ENCODE measurements at regions not wholly inside any gene's neighbourhood (a gene's known extent, or its start where the extent isn't known, plus 50 kb on each side); places are given as distances from the start of the nearest gene placed in this dataset.
"Not testable (repeated sequence)": the region's sequence is repeated elsewhere in the genome, so short reads cannot be mapped to it uniquely, and the experiment has no call there.

- no peak for DNase-seq
Observed at GRCh38 chr4:138656990-138657389, 358.6 kb upstream of the NOCT start.

GRCh38 chr4:138655985-138656384 lies 359.6 kb upstream of the NOCT start:
- no peak for DNase-seq

- DNase-seq: no peak
Observed at GRCh38 chr4:138655286-138655685, 360.3 kb upstream of the NOCT start.

GRCh38 chr4:138650929-138651448 lies 364.6 kb upstream of the NOCT start:
- no peak for DNase-seq

GRCh38 chr4:138650495-138650894 lies 365.1 kb upstream of the NOCT start:
- DNase-seq: no peak

- DNase-seq: no peak
Observed at GRCh38 chr4:138647433-138647832, 368.1 kb upstream of the NOCT start.

- no peak for DNase-seq
Observed at GRCh38 chr4:138646383-138646782, 369.2 kb upstream of the NOCT start.

GRCh38 chr4:138645289-138645688 lies 370.3 kb upstream of the NOCT start:
- DNase-seq: no peak

- no peak for DNase-seq
Observed at GRCh38 chr4:138644322-138644721, 371.3 kb upstream of the NOCT start.

- DNase-seq: no peak
Observed at GRCh38 chr4:138643827-138644226, 371.8 kb upstream of the NOCT start.

- DNase-seq: no peak
Observed at GRCh38 chr4:138639018-138639741, 376.4 kb upstream of the NOCT start.

GRCh38 chr4:138636781-138637180 lies 378.8 kb upstream of the NOCT start:
- no peak for DNase-seq

GRCh38 chr4:138634915-138635314 lies 380.7 kb upstream of the NOCT start:
- no peak for DNase-seq

GRCh38 chr4:138633580-138633904 lies 382.0 kb upstream of the NOCT start:
- DNase-seq: no peak

- DNase-seq: no peak
Observed at GRCh38 chr4:138632856-138633579, 382.6 kb upstream of the NOCT start.

- DNase-seq: no peak
Observed at GRCh38 chr4:138630666-138631065, 384.9 kb upstream of the NOCT start.

GRCh38 chr4:138629669-138630068 lies 385.9 kb upstream of the NOCT start:
- no peak for DNase-seq

- no peak for DNase-seq
Observed at GRCh38 chr4:138627096-138627495, 384.9 kb upstream of the SLC7A11 start.

GRCh38 chr4:138622362-138622761 lies 380.2 kb upstream of the SLC7A11 start:
- not testable (repeated sequence) for DNase-seq

GRCh38 chr4:138616775-138617174 lies 374.6 kb upstream of the SLC7A11 start:
- DNase-seq: no peak

- no peak for DNase-seq
Observed at GRCh38 chr4:138614398-138615142, 372.4 kb upstream of the SLC7A11 start.

- no peak for DNase-seq
Observed at GRCh38 chr4:138612428-138612827, 370.3 kb upstream of the SLC7A11 start.

- DNase-seq: no peak
Observed at GRCh38 chr4:138611721-138612120, 369.6 kb upstream of the SLC7A11 start.

GRCh38 chr4:138611017-138611416 lies 368.9 kb upstream of the SLC7A11 start:
- DNase-seq: no peak

All from NCI-H1048 (cell line).